Skin epidermis (tissue), 12 donors: ENCODE measurements at regions not wholly inside any gene's neighbourhood (a gene's known extent, or its start where the extent isn't known, plus 50 kb on each side); places are given as distances from the start of the nearest gene placed in this dataset.
"Not testable (repeated sequence)": the region's sequence is repeated elsewhere in the genome, so short reads cannot be mapped to it uniquely, and the experiment has no call there.

ENCODE experiments used
- H3K27ac ChIP-seq, 21 experiments: fragments of 200-600 bp; sonication (generic) in 11 of 21; one replicate each; pipeline ENCODE4 v1.5.0; 2020; ENCODE audit warnings: mild to moderate bottlenecking in 3 of 21, inconsistent platforms in 2 of 21, moderate library complexity in 2 of 21
- H3K4me3 ChIP-seq, 7 experiments: fragments of 200-600 bp; sonication (generic) in 2 of 7; one replicate each; pipeline ENCODE4 v1.5.0; 2020; ENCODE audit warnings: inconsistent platforms in 2 of 7, mild to moderate bottlenecking in 2 of 7, moderate library complexity in 1 of 7

DNA sequence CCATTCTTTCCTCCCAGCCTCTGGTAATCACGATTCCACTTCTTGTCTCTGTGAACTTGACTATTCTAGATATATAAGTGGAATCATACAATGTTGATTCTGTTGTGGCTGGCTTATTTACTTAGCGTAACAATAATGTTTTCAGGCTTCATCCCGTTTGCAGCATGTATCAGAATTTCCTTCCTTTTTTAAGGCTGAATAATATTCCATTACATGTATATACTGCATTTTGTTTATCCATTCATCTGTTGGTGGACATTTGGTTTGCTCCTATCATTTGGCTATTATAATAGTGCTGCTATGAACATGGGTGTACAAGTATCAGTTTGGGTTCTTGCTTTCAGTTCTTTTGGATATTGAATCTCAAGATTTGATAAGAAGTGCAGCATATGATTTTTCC, 239.7 kb upstream of the ZNF608 start:
- H3K27ac ChIP-seq = no peak overlapping the region
- H3K4me3 ChIP-seq = no peak overlapping the region

DNA sequence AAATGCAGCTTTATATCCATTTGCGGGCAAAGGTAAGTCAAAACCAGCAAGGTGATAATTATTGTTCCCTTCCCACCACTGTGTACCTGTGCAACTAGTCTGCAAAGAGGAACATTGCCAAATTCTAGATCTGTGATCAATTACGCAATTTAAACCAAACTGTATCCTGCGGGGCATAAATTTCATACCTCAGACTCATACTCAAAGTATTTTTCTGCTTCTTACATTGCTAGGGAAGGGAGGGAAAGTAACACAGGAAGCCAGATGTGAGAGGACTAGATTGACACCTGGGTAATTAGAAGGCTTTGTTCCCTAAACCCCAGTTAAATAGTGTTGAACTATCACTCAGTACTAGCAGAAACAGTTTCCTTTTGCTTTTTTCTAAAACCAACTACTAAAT, 240.2 kb upstream of the ZNF608 start:
- H3K4me3 ChIP-seq = no peak overlapping the region
- no peak overlapping the region for H3K27ac ChIP-seq

- H3K4me3 ChIP-seq, H3K27ac ChIP-seq: not testable (repeated sequence)
Observed at GRCh38 chr5:124987786-124988185, 241.3 kb upstream of the ZNF608 start.

- H3K4me3 ChIP-seq = no peak overlapping the region
- H3K27ac ChIP-seq = no peak overlapping the region
Observed at GRCh38 chr5:124990723-124991122, 244.3 kb upstream of the ZNF608 start.

- no peak overlapping the region for H3K4me3 ChIP-seq
Observed at GRCh38 chr5:124995421-124995820, 249.0 kb upstream of the ZNF608 start.

GRCh38 chr5:124996023-124996763, 249.8 kb upstream of the ZNF608 start:
- H3K4me3 ChIP-seq = no peak overlapping the region

More at GRCh38 chr5:124995421-124995820, 249.0 kb upstream of the ZNF608 start:
- no peak overlapping the region for H3K27ac ChIP-seq

DNA sequence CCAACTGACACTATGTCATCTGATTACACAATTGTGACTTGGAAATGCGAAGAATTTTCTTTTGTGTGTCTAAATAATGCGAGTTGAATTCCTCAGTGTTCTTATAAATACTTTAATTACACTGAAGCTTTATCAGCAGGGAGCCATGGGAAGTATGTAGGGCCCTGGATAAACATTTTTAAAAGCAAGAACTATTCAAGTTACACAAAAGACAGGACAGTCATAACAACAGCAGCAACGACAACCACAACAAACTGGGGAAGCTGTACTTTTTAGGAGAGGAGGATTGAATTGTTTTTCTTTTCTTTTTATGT, 250.3 kb upstream of the ZNF608 start:
- H3K4me3 ChIP-seq = no peak overlapping the region
- no peak overlapping the region for H3K27ac ChIP-seq

More at GRCh38 chr5:124996023-124996763, 249.8 kb upstream of the ZNF608 start:
- H3K27ac ChIP-seq = no peak overlapping the region

DNA sequence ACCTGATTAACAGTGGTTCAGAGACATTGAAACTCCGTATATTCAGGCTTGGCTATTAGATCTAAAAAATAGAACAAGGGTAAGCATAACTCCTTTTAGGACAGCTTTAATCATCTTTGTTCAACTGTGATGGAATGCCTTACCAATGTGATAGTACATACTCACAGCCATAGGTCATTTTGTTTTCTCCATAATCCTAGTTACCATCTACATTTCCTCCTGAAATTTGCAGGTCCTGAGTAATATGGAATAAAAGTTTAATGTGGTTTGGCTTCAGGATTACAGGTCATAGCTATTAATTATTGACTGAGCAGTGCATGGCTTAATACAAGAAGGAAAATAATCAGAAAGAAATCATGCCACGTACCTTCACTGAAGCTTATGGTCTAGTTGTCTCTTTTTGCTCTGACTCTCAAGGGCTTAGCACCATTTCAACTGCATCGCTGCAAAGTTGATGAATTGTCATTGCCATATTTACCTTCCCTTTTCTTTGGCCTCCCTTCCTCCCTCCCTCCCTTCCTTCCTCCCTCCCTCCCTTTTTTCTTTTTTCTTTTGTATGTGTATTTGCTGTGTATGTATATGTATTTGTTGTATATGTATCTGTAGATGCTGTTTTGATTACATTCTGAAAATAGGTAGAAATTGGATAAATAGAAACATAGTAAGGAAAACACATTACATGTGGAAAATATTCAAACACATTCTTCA, 250.9 kb upstream of the ZNF608 start:
- no peak overlapping the region for H3K27ac ChIP-seq
- H3K4me3 ChIP-seq = no peak overlapping the region

DNA sequence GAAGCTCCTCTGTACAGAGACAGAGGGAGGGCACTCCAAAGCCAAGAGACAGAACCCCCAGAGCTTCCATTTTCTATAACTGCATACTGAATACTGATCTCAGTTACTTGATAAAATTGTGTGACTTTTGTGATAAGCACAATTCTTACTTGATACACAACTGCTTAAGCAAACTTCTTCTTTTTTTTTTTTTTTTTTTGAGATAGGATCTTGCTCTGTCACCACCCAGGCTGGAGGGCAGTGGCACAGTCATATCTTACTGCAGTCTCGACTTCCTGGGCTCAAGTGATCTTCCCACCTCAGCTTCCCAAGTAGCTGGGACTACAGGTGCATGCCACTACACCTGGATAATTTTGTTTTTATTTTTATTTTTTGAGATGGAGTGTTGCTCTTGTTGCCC, 252.1 kb upstream of the ZNF608 start:
- H3K27ac ChIP-seq = peak overlapping the region in 1 of 21 experiments; percentile 20
- no peak overlapping the region for H3K4me3 ChIP-seq

DNA sequence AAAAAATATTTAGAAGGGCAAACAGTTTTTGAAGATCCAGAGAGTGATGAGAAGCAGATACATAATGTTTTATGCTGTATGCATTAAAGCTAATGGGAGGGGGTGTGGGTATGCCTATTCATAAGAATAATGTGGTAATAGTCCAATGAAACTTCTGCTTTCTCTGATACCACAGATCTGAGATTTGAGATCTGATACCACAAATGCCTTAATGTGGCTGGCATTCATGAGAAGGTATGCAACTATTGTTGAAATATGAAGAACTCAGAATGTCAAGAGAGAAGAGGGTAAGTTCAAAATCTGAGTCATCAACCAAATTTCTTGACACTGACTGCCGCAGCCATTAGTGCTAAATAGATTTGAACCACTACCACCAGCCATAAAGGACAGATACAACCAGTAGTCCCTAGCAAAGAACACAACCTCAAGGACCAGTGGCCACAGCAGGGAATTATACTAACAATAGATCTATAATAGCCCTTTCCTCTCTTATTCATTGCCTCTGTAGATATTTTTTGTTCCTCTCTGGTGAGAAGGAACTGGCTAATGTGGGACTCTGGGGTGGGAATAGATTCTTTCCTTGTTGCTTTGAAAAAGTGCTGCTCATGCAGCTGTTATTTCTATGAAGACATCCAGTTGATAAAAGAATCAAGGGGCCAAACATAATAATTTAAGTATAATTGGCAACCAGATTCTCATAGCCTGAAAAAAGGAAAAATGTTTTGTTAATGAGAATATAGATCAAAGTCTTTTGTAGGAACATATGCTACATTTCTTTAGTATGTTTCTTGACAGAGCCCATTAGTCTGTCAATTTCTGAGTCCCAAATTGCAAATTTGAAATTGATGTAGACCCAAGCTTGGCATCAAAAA, 256.5 kb upstream of the ZNF608 start:
- no peak overlapping the region for H3K27ac ChIP-seq
- H3K4me3 ChIP-seq = no peak overlapping the region

GRCh38 chr5:125004009-125004408, 257.6 kb upstream of the ZNF608 start:
- Histone ChIP-seq H3K4me3 (no peak overlapping the region), H3K27ac (no peak overlapping the region)

- no peak overlapping the region for H3K4me3 ChIP-seq
- H3K27ac ChIP-seq = no peak overlapping the region
Observed at GRCh38 chr5:125005266-125005665, 258.8 kb upstream of the ZNF608 start.

GRCh38 chr5:125006011-125006685, 259.7 kb upstream of the ZNF608 start:
- no peak overlapping the region for H3K27ac ChIP-seq
- H3K4me3 ChIP-seq = no peak overlapping the region

DNA sequence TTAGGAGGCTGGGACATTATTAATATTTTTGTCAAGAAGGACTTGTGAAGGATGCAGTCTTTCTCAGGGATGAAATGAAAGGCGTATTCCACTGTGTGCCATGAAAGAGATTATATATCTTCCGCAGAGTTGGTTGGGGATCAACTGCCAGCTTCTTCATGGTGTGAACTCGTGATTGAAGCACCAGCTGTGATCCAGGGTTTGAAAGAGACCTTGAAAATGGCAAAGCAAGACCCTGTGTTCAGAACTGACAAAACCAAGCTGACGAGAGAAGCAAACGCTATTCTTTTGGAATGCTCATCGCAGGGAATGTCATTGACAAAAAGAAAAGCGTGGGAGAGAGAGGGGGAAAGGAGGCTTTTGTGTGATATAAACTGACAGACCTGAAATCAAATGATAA, 263.9 kb upstream of the ZNF608 start:
- H3K4me3 ChIP-seq = no peak overlapping the region
- no peak overlapping the region for H3K27ac ChIP-seq

DNA sequence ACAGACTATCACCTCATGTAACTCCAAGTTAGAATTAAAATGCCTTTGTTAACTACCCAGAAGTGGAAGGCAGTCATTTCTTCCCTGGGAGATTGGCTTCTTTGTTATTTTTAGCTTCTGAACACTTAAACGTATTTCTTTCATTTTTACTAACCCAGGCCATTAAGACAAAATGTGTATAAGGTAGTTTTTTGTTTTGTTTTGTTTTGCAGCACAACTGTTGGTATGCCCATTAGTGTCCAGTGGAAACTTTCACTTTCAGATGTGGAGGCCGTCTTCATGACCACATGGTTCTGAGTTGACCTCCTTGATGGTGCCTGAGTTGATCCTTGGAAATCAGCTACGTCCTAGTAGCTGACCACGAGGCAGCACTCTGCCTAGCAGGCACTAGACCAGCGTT, 264.6 kb upstream of the ZNF608 start:
- Histone ChIP-seq H3K4me3 (no peak overlapping the region), H3K27ac (no peak overlapping the region)

- H3K4me3 ChIP-seq = no peak overlapping the region
- no peak overlapping the region for H3K27ac ChIP-seq
Observed at GRCh38 chr5:125011419-125011818, 265.0 kb upstream of the ZNF608 start.

- H3K4me3 ChIP-seq = no peak overlapping the region
- H3K27ac ChIP-seq = no peak overlapping the region
Observed at GRCh38 chr5:125011947-125012346, 265.5 kb upstream of the ZNF608 start.

- Histone ChIP-seq H3K27ac (no peak overlapping the region), H3K4me3 (no peak overlapping the region)
Observed at GRCh38 chr5:125012727-125013451, 266.4 kb upstream of the ZNF608 start.

DNA sequence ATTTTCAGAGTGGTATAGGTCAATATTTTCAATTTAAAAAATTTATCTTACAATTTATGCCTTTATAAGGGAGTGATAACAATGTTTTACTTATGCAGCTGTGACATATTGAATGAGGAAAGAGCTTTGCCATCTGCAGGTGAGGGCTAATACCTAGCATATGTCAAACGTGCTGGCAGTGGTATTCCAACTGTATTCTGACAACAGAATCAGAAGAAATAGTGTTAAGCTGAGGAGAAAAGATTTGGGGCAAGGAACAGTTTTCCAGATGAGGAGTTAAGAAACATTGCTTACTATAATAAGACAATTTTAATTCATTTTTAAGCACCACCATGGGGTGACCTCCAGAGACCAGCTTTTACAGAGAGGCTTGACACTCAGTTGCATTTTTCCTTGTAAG, 267.8 kb upstream of the ZNF608 start:
- no peak overlapping the region for H3K4me3 ChIP-seq

More for the DNA sequence above, 267.8 kb upstream of the ZNF608 start:
- no peak overlapping the region for H3K27ac ChIP-seq
